IMR-90 (cell line): ENCODE measurements at regions not wholly inside any gene's neighbourhood (a gene's known extent, or its start where the extent isn't known, plus 50 kb on each side); places are given as distances from the start of the nearest gene placed in this dataset.
"Not testable (repeated sequence)": the region's sequence is repeated elsewhere in the genome, so short reads cannot be mapped to it uniquely, and the experiment has no call there.

ENCODE experiments used
- ATAC-seq: fragments of 200-7000 bp; cut with Tn5 transposase; 2 replicates; pipeline ENCODE4 v1.9.1; 2020; ENCODE audit warnings: low read depth, mild to moderate bottlenecking, moderate library complexity
- BruUV-seq: library from RNA; stranded (reverse); fragments of 400-500 nt; replicated peaks from 2 replicates; lab custom pipeline; 2021; lab: Mats Ljungman, UMichigan
- CTCF ChIA-PET: fragments of 300-600 bp; formaldehyde crosslinking; extraction: SDS; loops from one replicate; lab custom pipeline; 2021; ENCODE audit warnings: antibody characterized with exemption; lab: Yijun Ruan, JAX
- POLR2A ChIA-PET: fragments of 300-600 bp; sonication (Branson Sonifier 250); formaldehyde crosslinking; loops from one replicate; lab custom pipeline; 2022; ENCODE audit warnings: antibody characterized with exemption; ENCODE audit not compliant: unreplicated experiment; lab: Charles Lee
- DNase-seq: peaks from one replicate; pipeline ENCODE4 v3.0.0; 2013
- H2AFZ ChIP-seq: replicated peaks from 2 replicates; pipeline ENCODE3; 2013; ENCODE audit warnings: low read length, mild to moderate bottlenecking; ENCODE audit not compliant: poor library complexity
- H2AK5ac ChIP-seq: 2 replicates; pipeline ENCODE4 v1.6.1; 2013; ENCODE audit warnings: low read depth, low read length, inconsistent platforms
- H2AK9ac ChIP-seq: replicated peaks from 2 replicates; pipeline ENCODE3; 2013; ENCODE audit warnings: mild to moderate bottlenecking, low read depth, low read length, moderate library complexity; ENCODE audit not compliant: poor library complexity
- H2BK120ac ChIP-seq: 2 replicates; pipeline ENCODE4 v1.6.1; 2013; ENCODE audit warnings: low read depth, low read length, inconsistent platforms
- H2BK15ac ChIP-seq: 3 replicates; pipeline ENCODE4 v1.6.1; 2013; ENCODE audit warnings: low read depth, low read length, inconsistent platforms
- H2BK20ac ChIP-seq: 2 replicates; pipeline ENCODE4 v1.6.1; 2013; ENCODE audit warnings: low read depth, mild to moderate bottlenecking, inconsistent platforms, low read length, moderate library complexity
- H2BK5ac ChIP-seq: 2 replicates; pipeline ENCODE4 v1.6.1; 2013; ENCODE audit warnings: mild to moderate bottlenecking, low read depth, low read length, inconsistent platforms; ENCODE audit not compliant: poor library complexity, severe bottlenecking
- H3K14ac ChIP-seq: replicated peaks from 2 replicates; pipeline ENCODE4 v1.6.1; 2013; ENCODE audit warnings: low read depth, low read length, inconsistent platforms
- H3K18ac ChIP-seq: 2 replicates; pipeline ENCODE4 v1.6.1; 2013; ENCODE audit warnings: low read depth, low read length, control low read depth
- H3K23ac ChIP-seq: 2 replicates; pipeline ENCODE4 v1.6.1; 2013; ENCODE audit warnings: low read depth, low read length, inconsistent platforms
- H3K27ac ChIP-seq: 2 replicates; pipeline ENCODE4 v1.5.1; 2013; ENCODE audit warnings: mild to moderate bottlenecking, control low read depth, low read length; ENCODE audit not compliant: insufficient read depth
- H3K27me3 ChIP-seq: 2 replicates; pipeline ENCODE4 v1.6.1; 2013; ENCODE audit warnings: low read length; ENCODE audit not compliant: control insufficient read depth, insufficient read depth
- H3K36me3 ChIP-seq: 2 replicates; pipeline ENCODE4 v1.6.1; 2013; ENCODE audit warnings: low read length, mixed read lengths; ENCODE audit not compliant: control insufficient read depth, insufficient read depth
- H3K4ac ChIP-seq: 2 replicates; pipeline ENCODE4 v1.6.1; 2013; ENCODE audit warnings: low read depth, low read length, inconsistent platforms
- H3K4me1 ChIP-seq: 2 replicates; pipeline ENCODE4 v1.6.1; 2013; ENCODE audit warnings: low read length, mixed read lengths; ENCODE audit not compliant: control insufficient read depth, insufficient read depth
- H3K4me2 ChIP-seq: 2 replicates; pipeline ENCODE4 v1.6.1; 2013; ENCODE audit warnings: low read depth, mild to moderate bottlenecking, control low read depth, low read length, moderate library complexity
- H3K4me3 ChIP-seq: 2 replicates; pipeline ENCODE4 v1.5.1; 2013; ENCODE audit warnings: low read depth, mild to moderate bottlenecking, control low read depth, low read length, moderate library complexity; ENCODE audit not compliant: insufficient read depth
- H3K56ac ChIP-seq: 2 replicates; pipeline ENCODE4 v1.6.1; 2013; ENCODE audit warnings: low read length, inconsistent platforms; ENCODE audit not compliant: insufficient read depth; ENCODE audit errors: extremely low read depth
- H3K79me1 ChIP-seq, 2 experiments: 2 replicates each; pipeline ENCODE4 v1.6.1; 2013; ENCODE audit warnings: low read length in 2 of 2, inconsistent platforms in 1 of 2, low read depth in 1 of 2
- H3K9ac ChIP-seq: 2 replicates; pipeline ENCODE4 v1.6.1; 2013; ENCODE audit warnings: low read depth, low read length, control low read depth
- H3K9me1 ChIP-seq: 2 replicates; pipeline ENCODE4 v1.6.1; 2013; ENCODE audit warnings: low read length, inconsistent platforms; ENCODE audit not compliant: insufficient read depth
- H3K9me3 ChIP-seq: 2 replicates; pipeline ENCODE4 v1.6.1; 2013; ENCODE audit warnings: low read length; ENCODE audit not compliant: control insufficient read depth, insufficient read depth
- H4K20me1 ChIP-seq: 2 replicates; pipeline ENCODE4 v1.6.1; 2013; ENCODE audit warnings: low read length, inconsistent platforms; ENCODE audit not compliant: insufficient read depth
- H4K5ac ChIP-seq: 2 replicates; pipeline ENCODE4 v1.6.1; 2013; ENCODE audit warnings: mild to moderate bottlenecking, low read depth, low read length, control low read depth
- H4K8ac ChIP-seq, 2 experiments: 2 replicates each; pipeline ENCODE4 v1.6.1; 2013; ENCODE audit warnings: low read depth in 2 of 2, low read length in 2 of 2, control low read depth in 1 of 2, inconsistent platforms in 1 of 2
- H4K91ac ChIP-seq: 2 replicates; pipeline ENCODE4 v1.6.1; 2013; ENCODE audit warnings: low read depth, low read length, inconsistent platforms; ENCODE audit not compliant: insufficient read depth
- WGBS, 2 experiments: methylation state at CpG; one replicate each; pipeline versions ENCODE4 v1.1.5 to v1.1.7; 2013; ENCODE audit warnings: missing lambda C conversion rate in 2 of 2; ENCODE audit not compliant: insufficient read length in 1 of 2; ENCODE audit errors: extremely low coverage in 2 of 2; 5-methylcytosine and 5-hydroxymethylcytosine counted together
- dilution Hi-C: fragments of 300-500 bp; cut with HindIII; formaldehyde crosslinking; loops from one replicate; pipeline ENCODE4 v1.14.3; 2018; ENCODE audit warnings: low sequenced_read_pairs; ENCODE audit not compliant: unreplicated experiment
- in situ Hi-C: fragments of 300-500 bp; cut with MboI; formaldehyde crosslinking; loops from 3 replicates; pipeline ENCODE4 v1.14.3; 2019; ENCODE audit warnings: low sequenced_read_pairs, inconsistent platforms, mixed read lengths
- intact Hi-C: fragments of 100-400 bp; cut with micrococcal nuclease; formaldehyde crosslinking; loops from 2 replicates; pipeline ENCODE4 v1.10.0; 2022

- H3K4ac ChIP-seq, in situ Hi-C loops, H3K79me1 ChIP-seq, H2BK120ac ChIP-seq, DNase-seq, H3K36me3 ChIP-seq, H3K4me1 ChIP-seq, H4K5ac ChIP-seq, BruUV-seq, H3K23ac ChIP-seq, H3K56ac ChIP-seq, H4K20me1 ChIP-seq, H2BK20ac ChIP-seq, intact Hi-C loops, H4K8ac ChIP-seq, POLR2A ChIA-PET, H4K91ac ChIP-seq, H3K4me3 ChIP-seq, H3K9me1 ChIP-seq, ATAC-seq, dilution Hi-C loops, H3K18ac ChIP-seq, H2BK15ac ChIP-seq, H3K27me3 ChIP-seq, H2BK5ac ChIP-seq, H2AK9ac ChIP-seq, H3K27ac ChIP-seq, H2AK5ac ChIP-seq, H3K14ac ChIP-seq, H2AFZ ChIP-seq, H3K9me3 ChIP-seq, H3K9ac ChIP-seq, CTCF ChIA-PET, H3K4me2 ChIP-seq: not testable (repeated sequence)
- 74% methylated on average over 10 of the region's 21 CpGs; no CpG with 5 or more reads in 1 of the 2 experiments for WGBS, 2 experiments
Observed at GRCh38 chrX:27156921-27157320, 306.2 kb downstream of the PPP4R3C start.
